GM12878 (cell line): ENCODE measurements at regions not wholly inside any gene's neighbourhood (a gene's known extent, or its start where the extent isn't known, plus 50 kb on each side); places are given as distances from the start of the nearest gene placed in this dataset.
A peak's percentile ranks its signal among the peaks of the same experiment; 100 is the strongest.

Experiments used
- ATAC-seq: fragments of 200-7000 bp; cut with Tn5 transposase; 3 replicates; pipeline ENCODE4 v1.9.1; 2020; ENCODE audit warnings: mild to moderate bottlenecking, moderate library complexity
- BruUV-seq: library from RNA; stranded (reverse); fragments of 400-500 nt; replicated peaks from 2 replicates; lab custom pipeline; 2021; lab: Mats Ljungman, UMichigan
- CTCF ChIA-PET: fragments of 300-600 bp; sonication (Branson Sonifier 250); formaldehyde crosslinking; extraction: SDS; loops from one replicate; lab custom pipeline; 2021; ENCODE audit warnings: inconsistent platforms; lab: Yijun Ruan, JAX
- POLR2A ChIA-PET: fragments of 350-600 bp; formaldehyde crosslinking; extraction: SDS; loops from one replicate; lab custom pipeline; 2021; ENCODE audit warnings: inconsistent platforms; lab: Charles Lee
- RAD21 ChIA-PET: fragments of 300-600 bp; sonication (Branson Sonifier 250); formaldehyde crosslinking; loops from one replicate; lab custom pipeline; 2023; ENCODE audit warnings: antibody characterized with exemption; ENCODE audit not compliant: unreplicated experiment; lab: Charles Lee
- SMC1A ChIA-PET: fragments of 300-600 bp; sonication (Branson Sonifier 250); formaldehyde crosslinking; loops from one replicate; lab custom pipeline; 2023; ENCODE audit not compliant: unreplicated experiment, uncharacterized antibody; lab: Charles Lee
- DNase-seq: peaks from one replicate; pipeline ENCODE4 v3.0.0-alpha.2; 2011; ENCODE audit warnings: low read depth, low spot score
- FAIRE-seq: peaks from 3 replicates; lab custom pipeline; 2011; peaks lifted over from hg19 to GRCh38; lab: Jason Lieb, UNC
- H2AFZ ChIP-seq: 2 replicates; pipeline ENCODE4 v1.6.0; 2011; ENCODE audit warnings: low read depth, low read length, control low read depth; ENCODE audit not compliant: control insufficient read depth
- H3K27ac ChIP-seq: 2 replicates; pipeline ENCODE4 v1.5.1; 2011; ENCODE audit warnings: control low read depth; ENCODE audit not compliant: control insufficient read depth, insufficient read depth
- H3K27me3 ChIP-seq, 2 experiments: replicated peaks in 1 of 2; 2 replicates each; pipeline versions ENCODE4 v1.6.0 to v1.6.1; 2011; ENCODE audit warnings: low read length in 1 of 2; ENCODE audit not compliant: control insufficient read depth in 2 of 2, insufficient read depth in 2 of 2
- H3K36me3 ChIP-seq, 2 experiments: 2 replicates each; pipeline ENCODE4 v1.5.1; 2011; ENCODE audit warnings: low read length in 1 of 2; ENCODE audit not compliant: control insufficient read depth in 2 of 2, insufficient read depth in 2 of 2
- H3K4me1 ChIP-seq: 2 replicates; pipeline ENCODE4 v1.6.1; 2011; ENCODE audit warnings: mild to moderate bottlenecking, low read length, moderate library complexity, mixed read lengths; ENCODE audit not compliant: control insufficient read depth, insufficient read depth
- H3K4me2 ChIP-seq: 2 replicates; pipeline ENCODE4 v1.6.0; 2011; ENCODE audit warnings: control low read depth; ENCODE audit not compliant: control insufficient read depth, insufficient read depth
- H3K4me3 ChIP-seq: fragments of 200-600 bp; sonication (generic); 2 replicates; pipeline ENCODE4 v1.5.1; 2016
- H3K79me2 ChIP-seq: 2 replicates; pipeline ENCODE4 v1.6.0; 2011; ENCODE audit warnings: low read length; ENCODE audit not compliant: control insufficient read depth, insufficient read depth
- H3K9ac ChIP-seq: 2 replicates; pipeline ENCODE4 v1.8.0; 2011; ENCODE audit warnings: low read length, control low read depth, mixed read lengths; ENCODE audit not compliant: control insufficient read depth, insufficient read depth
- H3K9me3 ChIP-seq: replicated peaks from 3 replicates; pipeline ENCODE4 v1.5.1; 2011; ENCODE audit warnings: mild to moderate bottlenecking, low read length; ENCODE audit not compliant: control insufficient read depth, insufficient read depth
- H4K20me1 ChIP-seq: 2 replicates; pipeline ENCODE4 v1.6.0; 2011; ENCODE audit not compliant: control insufficient read depth, insufficient read depth
- KDM1A ChIP-seq: fragments of 200-600 bp; sonication (generic); IDR thresholded peaks from 2 replicates; pipeline ENCODE4 v1.6.1; 2016; ENCODE audit warnings: borderline replicate concordance
- RCOR1 ChIP-seq: conservative IDR thresholded peaks from 2 replicates; pipeline ENCODE4 v1.6.1; 2012; ENCODE audit warnings: low read depth, low read length, improper control_type of control experiment
- REST ChIP-seq: IDR thresholded peaks from 2 replicates; pipeline ENCODE4 v1.6.1; 2012; ENCODE audit warnings: mild to moderate bottlenecking, low read depth, low read length
- SIN3A ChIP-seq: IDR thresholded peaks from 2 replicates; pipeline ENCODE4 v1.6.1; 2012; ENCODE audit warnings: low read depth, low read length, improper control_type of control experiment
- WGBS: methylation state at CpG from one replicate; pipeline ENCODE4 v1.1.6; 2016; ENCODE audit warnings: low lambda C conversion rate; ENCODE audit not compliant: insufficient replicate concordance, insufficient coverage; ENCODE audit errors: missing lambda C conversion rate; 5-methylcytosine and 5-hydroxymethylcytosine counted together
- in situ Hi-C: fragments of 300-500 bp; cut with MboI; formaldehyde crosslinking; loops from 9 replicates; pipeline ENCODE4 v1.14.3; 2018; ENCODE audit warnings: mixed read lengths
- intact Hi-C: fragments of 100-400 bp; cut with micrococcal nuclease; formaldehyde crosslinking; loops from one replicate; pipeline ENCODE4 v1.14.2; 2022; ENCODE audit not compliant: unreplicated experiment

GRCh38 chr15:77795446-77795845 lies 162.7 kb upstream of the LINGO1 start:
- no peak overlapping the region for H3K9ac ChIP-seq
- intact Hi-C loops, result no loop called here

More at GRCh38 chr15:77795446-77795845, 162.7 kb upstream of the LINGO1 start:
- DNase-seq (no peak), ATAC-seq (no peak), FAIRE-seq (no peak)
- TF ChIP-seq REST, result peak; percentile 63; the same call in 1 of the 2 replicates
- TF ChIP-seq SIN3A, result no peak
- no peak for TF ChIP-seq RCOR1
- TF ChIP-seq KDM1A, result no peak
- Histone ChIP-seq H3K4me2 (no peak overlapping the region), H3K79me2 (no peaks in the 10 kb centered on the region), H3K4me3 (no peak overlapping the region), H2AFZ (no peak overlapping the region), H3K9me3 (no peaks in the 10 kb centered on the region), H3K27me3 (no peaks in the 10 kb centered on the region), H3K27ac (no peak overlapping the region), H4K20me1 (no peaks in the 10 kb centered on the region), H3K4me1 (peaks cover 5% of the 10 kb centered on the region; the same call in 1 of the 2 replicates), H3K36me3 (no peaks in the 10 kb centered on the region)
- SMC1A ChIA-PET, result no interaction called here
- in situ Hi-C loops, result no loop called here
- BruUV-seq, result no TSS peak
- CTCF ChIA-PET, result no interaction called here
- POLR2A ChIA-PET, result no interaction called here
- WGBS, result 58% methylated on average over 10 of the region's 10 CpGs
- RAD21 ChIA-PET, result no interaction called here
